Embryonic facial prominence (tissue), 1 donor: ENCODE measurements at regions not wholly inside any gene's neighbourhood (a gene's known extent, or its start where the extent isn't known, plus 50 kb on each side); places are given as distances from the start of the nearest gene placed in this dataset.
"Not testable (repeated sequence)": the region's sequence is repeated elsewhere in the genome, so short reads cannot be mapped to it uniquely, and the experiment has no call there.

Experiments used
- DNase-seq: peaks from one replicate; pipeline ENCODE4 v3.0.0-alpha.2; 2016; ENCODE audit errors: extremely low spot score

GRCh38 chr10:33507662-33508425 is 173.4 kb upstream of the NRP1 start:
- no peak for DNase-seq

- no peak for DNase-seq
These were observed 172.6 kb upstream of the NRP1 start for GRCh38 chr10:33506838-33507661.

GRCh38 chr10:33506391-33506790 is 171.9 kb upstream of the NRP1 start:
- no peak for DNase-seq

- DNase-seq, result no peak
These were observed 166.7 kb upstream of the NRP1 start for GRCh38 chr10:33501161-33501560.

DNA sequence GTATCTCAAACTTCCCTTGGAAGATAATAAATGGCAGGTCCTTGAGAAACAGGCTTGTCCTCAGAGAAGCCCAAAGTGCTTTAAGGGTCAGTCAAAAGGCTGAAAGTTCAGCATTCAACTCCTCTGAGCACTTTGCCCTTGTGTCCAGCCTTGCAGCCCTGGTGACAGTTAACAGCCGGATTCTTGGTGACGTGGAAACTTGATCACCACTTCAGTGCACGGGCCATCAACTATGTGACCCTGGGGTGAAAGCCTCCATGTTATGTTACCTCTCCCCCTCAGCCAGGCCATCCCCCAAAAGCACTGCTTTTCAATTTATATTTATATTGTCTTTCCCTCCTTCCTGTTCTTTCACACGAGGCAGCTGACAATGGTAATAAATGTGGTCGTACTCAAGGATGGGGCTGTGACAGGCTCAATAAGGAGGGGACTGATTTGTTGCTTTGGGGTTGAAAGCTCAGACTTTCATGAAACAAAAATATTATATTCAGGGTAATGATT is 164.0 kb upstream of the NRP1 start:
- DNase-seq, result no peak

- no peak for DNase-seq
These were observed 162.9 kb upstream of the NRP1 start for GRCh38 chr10:33497338-33497737.

DNA sequence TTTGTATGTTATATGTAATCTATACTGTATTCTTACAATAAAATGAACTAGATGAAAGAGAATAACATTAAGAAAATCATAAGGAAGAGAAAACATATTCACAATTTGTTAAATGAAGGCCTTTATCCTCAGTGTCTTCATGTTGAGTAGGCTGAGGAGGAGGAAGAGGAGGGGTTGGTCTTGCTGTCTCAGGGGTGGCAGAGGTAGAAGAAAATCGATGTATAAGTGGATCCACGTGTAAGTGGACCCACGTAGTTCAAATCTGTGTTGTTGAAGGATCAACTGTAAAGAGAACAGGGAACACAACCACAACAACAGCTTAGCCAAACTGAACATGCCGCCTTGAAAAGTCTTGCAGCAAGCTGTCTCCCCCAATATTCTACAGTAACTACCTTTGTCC is 161.6 kb upstream of the NRP1 start:
- DNase-seq, result no peak

GRCh38 chr10:33494694-33495265 is 160.3 kb upstream of the NRP1 start:
- DNase-seq, result no peak

DNA sequence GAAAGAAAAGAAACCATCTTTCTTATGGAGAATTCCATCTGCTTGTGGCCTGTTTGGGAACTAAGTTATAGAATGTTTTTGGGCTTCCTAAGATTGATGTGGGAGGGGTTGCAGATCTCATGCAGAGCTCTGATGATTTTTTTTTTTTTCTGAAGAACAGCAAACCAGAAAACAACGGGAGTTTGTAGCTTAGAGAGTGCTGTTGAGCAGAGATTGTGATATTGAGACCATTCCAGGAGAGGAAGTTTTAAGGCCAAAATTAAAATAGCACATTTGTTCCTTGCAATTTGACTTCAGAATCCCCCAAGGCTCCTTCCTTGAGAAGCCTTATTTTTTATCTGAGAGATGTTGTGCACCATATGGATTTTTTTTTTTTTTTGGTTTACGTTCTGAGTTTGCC is 159.5 kb upstream of the NRP1 start:
- no peak for DNase-seq

DNA sequence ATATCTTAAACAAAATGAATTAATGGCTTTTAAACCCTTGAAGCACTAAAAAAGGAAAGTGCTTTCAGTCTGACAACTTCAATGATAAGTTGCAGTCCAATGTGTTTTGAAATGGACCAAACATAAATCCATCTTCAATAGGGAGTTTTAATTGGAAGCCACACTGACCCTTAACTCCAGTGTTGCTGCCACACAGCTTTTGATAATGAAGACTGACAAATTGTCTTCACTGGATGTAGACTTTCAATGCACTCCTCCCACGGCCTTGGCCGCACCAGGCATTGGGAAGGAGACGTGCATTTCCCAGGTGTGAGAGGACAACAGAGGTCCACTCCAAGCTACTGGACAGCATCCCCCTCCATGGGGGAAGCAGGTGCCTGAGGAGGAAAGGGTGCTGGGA is 159.0 kb upstream of the NRP1 start:
- DNase-seq, result no peak

DNA sequence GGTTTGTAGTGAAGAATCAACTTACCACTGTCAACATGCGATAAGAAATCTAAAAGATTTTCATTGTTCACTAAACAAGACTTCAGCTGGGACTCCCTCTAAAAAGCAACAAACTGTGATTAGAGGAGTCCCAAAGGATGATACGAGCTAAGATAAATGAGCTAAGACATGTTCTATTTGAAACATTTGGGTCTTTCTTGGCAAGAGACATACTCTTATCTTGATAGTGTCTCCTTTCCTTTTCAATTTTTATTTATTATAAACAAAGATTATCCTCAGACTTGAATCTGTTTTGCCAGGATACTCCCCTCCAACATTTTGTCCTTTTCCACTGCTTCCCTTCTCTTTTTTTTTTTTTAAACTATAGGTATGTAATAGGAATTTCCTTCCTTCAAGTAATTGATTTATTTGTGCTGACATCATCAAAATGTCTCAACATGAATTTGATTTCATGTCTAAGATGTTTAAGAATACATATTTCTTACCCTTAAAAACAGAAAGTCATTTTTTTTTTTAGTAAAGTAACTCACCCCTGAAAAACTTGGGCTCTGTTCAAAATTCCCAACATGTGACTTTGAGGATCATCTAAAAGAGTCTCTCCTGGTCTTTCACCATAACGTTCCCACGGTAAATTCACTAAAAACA is 158.4 kb upstream of the NRP1 start:
- DNase-seq, result no peak

DNA sequence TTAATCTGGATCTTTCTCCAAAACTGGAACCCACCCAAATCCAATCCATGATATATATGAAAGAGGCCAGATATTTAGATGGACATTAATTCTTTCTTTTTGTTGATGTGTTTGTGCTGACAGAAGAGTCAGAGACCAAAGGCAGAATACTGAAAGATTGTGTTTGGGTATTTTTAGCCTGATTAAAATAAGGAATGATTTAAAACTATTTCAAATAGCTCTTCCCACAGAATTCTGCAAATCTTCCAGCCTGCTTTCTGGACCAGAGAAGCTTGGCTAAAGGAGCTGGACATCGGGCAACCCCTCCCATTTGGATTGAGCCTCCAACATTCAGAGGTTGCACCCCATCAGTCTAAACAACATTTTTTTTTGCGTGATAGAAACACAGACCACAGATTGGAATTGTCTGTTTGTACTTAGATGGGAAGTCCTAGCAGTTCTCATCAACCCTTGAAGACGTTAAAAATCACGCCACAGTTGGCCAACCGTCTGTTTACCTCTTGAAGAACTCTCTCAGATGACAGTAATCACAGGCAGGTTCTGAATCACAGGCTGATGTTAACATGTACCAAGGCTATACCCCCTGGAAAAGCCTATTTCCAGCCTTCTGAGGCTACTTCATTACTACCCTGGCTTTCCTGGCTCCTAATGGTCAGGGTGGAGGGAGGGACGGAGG is 155.2 kb upstream of the NRP1 start:
- DNase-seq, result no peak

- no peak for DNase-seq
These were observed 152.7 kb upstream of the NRP1 start for GRCh38 chr10:33487014-33487776.

DNA sequence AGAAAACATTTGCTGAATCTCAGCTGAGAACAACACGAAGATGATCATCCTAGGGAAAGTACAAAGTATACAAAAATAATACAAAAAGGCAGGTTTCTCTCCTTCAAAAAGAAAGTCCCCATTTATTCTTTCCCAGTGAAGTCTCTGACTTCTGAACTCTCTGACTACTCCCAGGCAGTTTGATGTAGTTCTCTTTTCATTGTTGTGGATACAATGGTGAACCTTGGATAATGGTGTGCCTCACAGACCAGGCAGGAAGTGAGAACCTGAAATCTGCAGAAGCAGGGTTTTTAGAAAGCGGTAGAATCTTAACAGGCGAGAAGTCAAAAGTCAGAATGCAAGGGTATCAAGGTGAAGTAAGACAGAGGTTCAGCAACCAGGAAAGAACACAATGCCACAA is 150.8 kb upstream of the NRP1 start:
- DNase-seq, result no peak

DNA sequence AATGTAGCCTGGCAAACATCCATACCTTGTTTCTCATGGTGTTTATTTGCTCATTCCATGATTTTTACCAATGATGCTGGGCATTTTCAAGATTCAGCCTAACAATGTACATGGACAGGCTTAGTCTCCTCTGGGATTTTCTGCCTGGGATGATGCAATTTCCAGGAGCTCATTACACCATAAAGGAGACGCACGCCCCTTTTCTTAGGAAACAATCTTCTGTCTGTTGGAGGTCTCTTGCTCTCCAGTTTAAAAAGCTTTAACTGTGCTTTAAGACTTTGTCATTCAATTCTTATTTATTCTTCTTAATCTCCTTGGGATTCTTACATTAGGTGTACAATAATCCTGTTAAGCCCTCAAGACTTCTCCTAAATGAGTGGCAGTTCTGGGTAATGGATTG is 150.3 kb upstream of the NRP1 start:
- DNase-seq, result no peak

- no peak for DNase-seq
These were observed 149.3 kb upstream of the NRP1 start for GRCh38 chr10:33483816-33484190.

GRCh38 chr10:33483124-33483815 is 148.8 kb upstream of the NRP1 start:
- DNase-seq, result no peak

DNA sequence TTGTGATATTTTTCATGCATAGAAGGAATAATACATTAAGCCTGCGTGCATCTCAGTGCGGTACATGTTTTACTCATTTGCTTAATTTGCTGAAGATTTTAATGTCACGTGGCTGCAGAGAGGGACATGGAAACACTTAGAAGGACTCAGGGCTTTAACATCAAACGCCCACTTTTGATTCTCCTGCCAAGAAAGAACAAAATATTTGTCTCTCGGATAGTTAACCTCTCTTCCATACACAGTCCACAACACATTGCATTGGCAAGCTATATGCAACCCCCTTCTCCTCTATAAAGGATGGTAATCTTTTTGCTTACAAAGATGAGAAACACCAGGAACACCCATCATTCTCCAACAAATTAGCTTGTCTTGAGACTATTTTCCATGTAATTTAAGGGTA is 148.0 kb upstream of the NRP1 start:
- DNase-seq, result no peak

DNA sequence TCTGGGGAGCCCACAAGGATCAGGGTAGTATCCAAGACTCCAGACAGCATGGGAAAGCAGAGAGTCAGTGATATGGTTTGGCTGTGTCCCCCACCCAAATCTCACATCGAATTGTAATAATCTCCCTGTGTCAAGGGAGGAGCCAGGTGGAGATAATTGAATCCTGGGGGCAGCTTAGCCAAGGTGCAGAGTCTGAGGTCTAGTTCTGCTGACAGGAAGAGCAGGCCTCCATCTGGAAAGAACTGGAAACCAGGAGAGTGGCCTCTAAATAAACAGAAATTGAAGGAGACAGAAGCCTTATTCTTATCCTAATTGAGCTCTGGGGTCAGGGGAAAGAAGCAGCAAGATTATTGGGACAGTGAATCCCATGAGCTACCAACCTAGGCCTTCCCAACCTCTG is 146.7 kb upstream of the NRP1 start:
- DNase-seq, result no peak

DNA sequence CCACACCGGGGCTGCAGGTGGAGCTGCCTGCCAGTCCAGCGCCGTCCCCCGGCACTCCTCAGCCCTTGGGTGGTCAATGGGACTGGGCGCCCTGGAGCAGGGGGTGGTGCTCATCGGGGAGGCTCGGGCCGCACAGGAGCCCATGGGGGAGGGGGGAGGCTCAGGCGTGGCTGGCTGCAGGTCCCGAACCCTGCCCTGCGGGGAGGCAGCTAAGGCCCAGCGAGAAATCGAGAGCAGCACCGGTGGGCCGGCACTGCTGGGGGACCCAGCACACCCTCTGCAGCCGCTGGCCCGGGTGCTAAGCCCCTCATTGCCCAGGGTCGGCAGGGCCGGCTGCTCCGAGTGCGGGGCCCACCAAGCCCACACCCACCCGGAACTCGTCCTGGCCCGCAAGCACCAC is 145.9 kb upstream of the NRP1 start:
- DNase-seq, result not testable (repeated sequence)
